GM23338 (cell line): ENCODE measurements at regions not wholly inside any gene's neighbourhood (a gene's known extent, or its start where the extent isn't known, plus 50 kb on each side); places are given as distances from the start of the nearest gene placed in this dataset.
"Not testable (repeated sequence)": the region's sequence is repeated elsewhere in the genome, so short reads cannot be mapped to it uniquely, and the experiment has no call there.

ENCODE experiments used
- ATAC-seq: fragments of 200-7000 bp; cut with Tn5 transposase; 3 replicates; pipeline ENCODE4 v1.9.1; 2020
- DNase-seq: peaks from one replicate; pipeline ENCODE4 v3.0.0-alpha.2; 2015; ENCODE audit warnings: low spot score
- H2AFZ ChIP-seq: fragments of 200-600 bp; sonication (generic); 2 replicates; pipeline ENCODE4 v1.8.0; 2016; ENCODE audit warnings: antibody characterized with exemption, mild to moderate bottlenecking, moderate library complexity
- H3F3A ChIP-seq: fragments of 200-600 bp; sonication (generic); replicated peaks from 2 replicates; pipeline ENCODE4 v1.8.0; 2017; ENCODE audit warnings: antibody characterized with exemption, mixed run types, low read depth
- H3K27ac ChIP-seq: fragments of 200-600 bp; sonication (generic); 2 replicates; pipeline ENCODE4 v1.6.1; 2016; ENCODE audit warnings: low read depth
- H3K27me3 ChIP-seq: fragments of 200-600 bp; sonication (generic); 2 replicates; pipeline ENCODE4 v1.8.0; 2016; ENCODE audit warnings: mild to moderate bottlenecking, mixed run types, moderate library complexity; ENCODE audit not compliant: insufficient read depth
- H3K36me3 ChIP-seq: fragments of 200-600 bp; sonication (generic); 2 replicates; pipeline ENCODE4 v1.8.0; 2016; ENCODE audit warnings: mild to moderate bottlenecking; ENCODE audit not compliant: insufficient read depth
- H3K4me1 ChIP-seq: fragments of 200-600 bp; sonication (generic); 2 replicates; pipeline ENCODE4 v1.8.0; 2016; ENCODE audit warnings: mild to moderate bottlenecking, moderate library complexity; ENCODE audit not compliant: insufficient read depth
- H3K4me2 ChIP-seq: fragments of 200-600 bp; sonication (generic); 2 replicates; pipeline ENCODE4 v1.7.1; 2017; ENCODE audit warnings: mixed run types
- H3K4me3 ChIP-seq: fragments of 200-600 bp; sonication (generic); 2 replicates; pipeline ENCODE4 v1.6.1; 2016; ENCODE audit warnings: mixed run types
- H3K79me2 ChIP-seq: fragments of 200-600 bp; sonication (generic); replicated peaks from 2 replicates; pipeline ENCODE4 v1.8.0; 2017; ENCODE audit warnings: mild to moderate bottlenecking; ENCODE audit not compliant: insufficient read depth
- H3K9me2 ChIP-seq: fragments of 200-600 bp; sonication (generic); 2 replicates; pipeline ENCODE4 v1.8.0; 2017; ENCODE audit not compliant: insufficient read depth
- H4K20me1 ChIP-seq: fragments of 200-600 bp; sonication (generic); replicated peaks from 2 replicates; pipeline ENCODE4 v1.8.0; 2017; ENCODE audit warnings: mild to moderate bottlenecking; ENCODE audit not compliant: insufficient read depth
- H3K27ac Mint-ChIP-seq: 2 replicates; pipeline ENCODE4 v1.8.0; 2020; ENCODE audit warnings: inconsistent platforms, mild to moderate bottlenecking, moderate library complexity, mixed read lengths
- H3K27me3 Mint-ChIP-seq: 3 replicates; pipeline ENCODE4 v1.8.0; 2022; ENCODE audit warnings: low read depth, mild to moderate bottlenecking, moderate library complexity, mixed read lengths, inconsistent platforms; ENCODE audit not compliant: insufficient read depth, poor library complexity
- H3K36me3 Mint-ChIP-seq: 3 replicates; pipeline ENCODE4 v1.8.0; 2021; ENCODE audit warnings: low read depth, mild to moderate bottlenecking, inconsistent platforms, moderate library complexity, mixed read lengths
- H3K4me1 Mint-ChIP-seq: 3 replicates; pipeline ENCODE4 v1.8.0; 2020; ENCODE audit warnings: mild to moderate bottlenecking, inconsistent platforms, mixed read lengths
- H3K4me3 Mint-ChIP-seq: 3 replicates; pipeline ENCODE4 v1.8.0; 2021; ENCODE audit warnings: moderate library complexity, mild to moderate bottlenecking, inconsistent platforms, mixed read lengths
- H3K9me3 Mint-ChIP-seq: 3 replicates; pipeline ENCODE4 v1.8.0; 2020; ENCODE audit warnings: moderate library complexity, mild to moderate bottlenecking, inconsistent platforms, mixed read lengths
- ETS1 ChIP-seq: IDR thresholded peaks from 2 replicates; pipeline ENCODE4 v1.6.1; 2016; ENCODE audit warnings: antibody characterized with exemption
- EZH2 ChIP-seq: fragments of 200-600 bp; sonication (generic); IDR thresholded peaks from one replicate; pipeline ENCODE4 v1.8.0; 2017; ENCODE audit warnings: antibody characterized with exemption, mild to moderate bottlenecking, low read depth; ENCODE audit not compliant: unreplicated experiment
- JUNB ChIP-seq: IDR thresholded peaks from one replicate; pipeline ENCODE4 v1.6.1; 2016; ENCODE audit warnings: antibody characterized with exemption; ENCODE audit not compliant: unreplicated experiment
- NANOG ChIP-seq: IDR thresholded peaks from 2 replicates; pipeline ENCODE4 v1.6.1; 2016; ENCODE audit warnings: antibody characterized with exemption, borderline replicate concordance
- POLR2AphosphoS5 ChIP-seq: IDR thresholded peaks from 2 replicates; pipeline ENCODE4 v1.6.1; 2016; ENCODE audit warnings: antibody characterized with exemption, low read depth
- ZNF114 ChIP-seq: fragments of 250-450 bp; sonication (Bioruptor Pico); IDR thresholded peaks from 2 replicates; pipeline ENCODE4 v1.5.0; 2020; ENCODE audit warnings: mild to moderate bottlenecking, moderate library complexity
- ZNF331 ChIP-seq: fragments of 250-450 bp; sonication (Bioruptor Pico); IDR thresholded peaks from 2 replicates; pipeline ENCODE4 v1.5.0; 2020; ENCODE audit warnings: low read depth, mild to moderate bottlenecking, moderate library complexity
- TF ChIP-seq, protein P1 (sequence below), 2 experiments: fragments of 200-600 bp in 1 of 2; sonication (generic) in 1 of 2; conservative IDR thresholded peaks; 2 replicates each; pipeline versions ENCODE4 v1.5.1 to v1.6.1; 2016 to 2017; ENCODE audit warnings: antibody characterized with exemption in 2 of 2, low read depth in 2 of 2, mild to moderate bottlenecking in 2 of 2, moderate library complexity in 1 of 2
- TF ChIP-seq, protein P2 (sequence below): fragments of 250-450 bp; sonication (Bioruptor Pico); IDR thresholded peaks from 2 replicates; pipeline ENCODE4 v1.5.0; 2020; ENCODE audit warnings: mild to moderate bottlenecking, moderate library complexity

DNA sequence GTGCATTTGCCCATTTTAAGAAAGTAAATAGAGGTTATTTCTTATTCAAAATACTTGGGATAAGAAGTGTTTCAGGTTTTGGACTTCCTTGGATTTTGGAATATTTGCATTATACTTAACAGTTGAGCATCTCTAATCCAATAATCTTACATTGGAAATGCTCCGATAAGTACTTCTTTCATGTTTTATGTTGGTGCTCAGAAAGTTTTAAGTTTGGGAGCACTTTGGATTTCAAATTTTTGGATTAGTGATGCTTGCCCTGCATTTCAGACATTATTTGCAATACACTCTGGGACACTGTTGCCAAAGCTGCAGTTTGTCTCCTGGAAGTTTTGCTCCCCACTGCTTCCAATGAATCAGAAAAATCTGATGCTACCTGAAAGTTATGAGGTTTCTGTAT lies 691.9 kb upstream of the SLITRK6 start:
- DNase-seq (no peak), ATAC-seq (no peak)
- no peak overlapping the region for H3K27ac ChIP-seq
- no peak overlapping the region for H3K4me2 ChIP-seq
- H3K4me3 ChIP-seq, result no peak overlapping the region
- no peak overlapping the region for H3K4me3 Mint-ChIP-seq
- no peaks in the 10 kb centered on the region for H3K9me2 ChIP-seq
- no peaks in the 10 kb centered on the region for H3F3A ChIP-seq
- no peaks in the 10 kb centered on the region for H3K79me2 ChIP-seq
- no peak overlapping the region for H2AFZ ChIP-seq
- H3K27ac Mint-ChIP-seq, result no peak overlapping the region
- H3K4me1 ChIP-seq, result no peaks in the 10 kb centered on the region
- no peaks in the 10 kb centered on the region for H3K4me1 Mint-ChIP-seq
- H3K27me3 ChIP-seq, result no peaks in the 10 kb centered on the region
- H3K36me3 Mint-ChIP-seq, result no peaks in the 10 kb centered on the region
- H4K20me1 ChIP-seq, result no peaks in the 10 kb centered on the region
- TF ChIP-seq ETS1 (no peak), ZNF114 (CRISPR knock-in tag) (no peak), ZNF331 (CRISPR knock-in tag) (no peak), JUNB (no peak), NANOG (no peak), EZH2 (no peak), POLR2AphosphoS5 (no peak)
- TF ChIP-seq, protein P1, sequence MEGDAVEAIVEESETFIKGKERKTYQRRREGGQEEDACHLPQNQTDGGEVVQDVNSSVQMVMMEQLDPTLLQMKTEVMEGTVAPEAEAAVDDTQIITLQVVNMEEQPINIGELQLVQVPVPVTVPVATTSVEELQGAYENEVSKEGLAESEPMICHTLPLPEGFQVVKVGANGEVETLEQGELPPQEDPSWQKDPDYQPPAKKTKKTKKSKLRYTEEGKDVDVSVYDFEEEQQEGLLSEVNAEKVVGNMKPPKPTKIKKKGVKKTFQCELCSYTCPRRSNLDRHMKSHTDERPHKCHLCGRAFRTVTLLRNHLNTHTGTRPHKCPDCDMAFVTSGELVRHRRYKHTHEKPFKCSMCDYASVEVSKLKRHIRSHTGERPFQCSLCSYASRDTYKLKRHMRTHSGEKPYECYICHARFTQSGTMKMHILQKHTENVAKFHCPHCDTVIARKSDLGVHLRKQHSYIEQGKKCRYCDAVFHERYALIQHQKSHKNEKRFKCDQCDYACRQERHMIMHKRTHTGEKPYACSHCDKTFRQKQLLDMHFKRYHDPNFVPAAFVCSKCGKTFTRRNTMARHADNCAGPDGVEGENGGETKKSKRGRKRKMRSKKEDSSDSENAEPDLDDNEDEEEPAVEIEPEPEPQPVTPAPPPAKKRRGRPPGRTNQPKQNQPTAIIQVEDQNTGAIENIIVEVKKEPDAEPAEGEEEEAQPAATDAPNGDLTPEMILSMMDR (conservative IDR thresholded peaks at IDR 0.05; ENCODE audit: low read depth in 2 of 2), result no peak
- TF ChIP-seq, protein P2, sequence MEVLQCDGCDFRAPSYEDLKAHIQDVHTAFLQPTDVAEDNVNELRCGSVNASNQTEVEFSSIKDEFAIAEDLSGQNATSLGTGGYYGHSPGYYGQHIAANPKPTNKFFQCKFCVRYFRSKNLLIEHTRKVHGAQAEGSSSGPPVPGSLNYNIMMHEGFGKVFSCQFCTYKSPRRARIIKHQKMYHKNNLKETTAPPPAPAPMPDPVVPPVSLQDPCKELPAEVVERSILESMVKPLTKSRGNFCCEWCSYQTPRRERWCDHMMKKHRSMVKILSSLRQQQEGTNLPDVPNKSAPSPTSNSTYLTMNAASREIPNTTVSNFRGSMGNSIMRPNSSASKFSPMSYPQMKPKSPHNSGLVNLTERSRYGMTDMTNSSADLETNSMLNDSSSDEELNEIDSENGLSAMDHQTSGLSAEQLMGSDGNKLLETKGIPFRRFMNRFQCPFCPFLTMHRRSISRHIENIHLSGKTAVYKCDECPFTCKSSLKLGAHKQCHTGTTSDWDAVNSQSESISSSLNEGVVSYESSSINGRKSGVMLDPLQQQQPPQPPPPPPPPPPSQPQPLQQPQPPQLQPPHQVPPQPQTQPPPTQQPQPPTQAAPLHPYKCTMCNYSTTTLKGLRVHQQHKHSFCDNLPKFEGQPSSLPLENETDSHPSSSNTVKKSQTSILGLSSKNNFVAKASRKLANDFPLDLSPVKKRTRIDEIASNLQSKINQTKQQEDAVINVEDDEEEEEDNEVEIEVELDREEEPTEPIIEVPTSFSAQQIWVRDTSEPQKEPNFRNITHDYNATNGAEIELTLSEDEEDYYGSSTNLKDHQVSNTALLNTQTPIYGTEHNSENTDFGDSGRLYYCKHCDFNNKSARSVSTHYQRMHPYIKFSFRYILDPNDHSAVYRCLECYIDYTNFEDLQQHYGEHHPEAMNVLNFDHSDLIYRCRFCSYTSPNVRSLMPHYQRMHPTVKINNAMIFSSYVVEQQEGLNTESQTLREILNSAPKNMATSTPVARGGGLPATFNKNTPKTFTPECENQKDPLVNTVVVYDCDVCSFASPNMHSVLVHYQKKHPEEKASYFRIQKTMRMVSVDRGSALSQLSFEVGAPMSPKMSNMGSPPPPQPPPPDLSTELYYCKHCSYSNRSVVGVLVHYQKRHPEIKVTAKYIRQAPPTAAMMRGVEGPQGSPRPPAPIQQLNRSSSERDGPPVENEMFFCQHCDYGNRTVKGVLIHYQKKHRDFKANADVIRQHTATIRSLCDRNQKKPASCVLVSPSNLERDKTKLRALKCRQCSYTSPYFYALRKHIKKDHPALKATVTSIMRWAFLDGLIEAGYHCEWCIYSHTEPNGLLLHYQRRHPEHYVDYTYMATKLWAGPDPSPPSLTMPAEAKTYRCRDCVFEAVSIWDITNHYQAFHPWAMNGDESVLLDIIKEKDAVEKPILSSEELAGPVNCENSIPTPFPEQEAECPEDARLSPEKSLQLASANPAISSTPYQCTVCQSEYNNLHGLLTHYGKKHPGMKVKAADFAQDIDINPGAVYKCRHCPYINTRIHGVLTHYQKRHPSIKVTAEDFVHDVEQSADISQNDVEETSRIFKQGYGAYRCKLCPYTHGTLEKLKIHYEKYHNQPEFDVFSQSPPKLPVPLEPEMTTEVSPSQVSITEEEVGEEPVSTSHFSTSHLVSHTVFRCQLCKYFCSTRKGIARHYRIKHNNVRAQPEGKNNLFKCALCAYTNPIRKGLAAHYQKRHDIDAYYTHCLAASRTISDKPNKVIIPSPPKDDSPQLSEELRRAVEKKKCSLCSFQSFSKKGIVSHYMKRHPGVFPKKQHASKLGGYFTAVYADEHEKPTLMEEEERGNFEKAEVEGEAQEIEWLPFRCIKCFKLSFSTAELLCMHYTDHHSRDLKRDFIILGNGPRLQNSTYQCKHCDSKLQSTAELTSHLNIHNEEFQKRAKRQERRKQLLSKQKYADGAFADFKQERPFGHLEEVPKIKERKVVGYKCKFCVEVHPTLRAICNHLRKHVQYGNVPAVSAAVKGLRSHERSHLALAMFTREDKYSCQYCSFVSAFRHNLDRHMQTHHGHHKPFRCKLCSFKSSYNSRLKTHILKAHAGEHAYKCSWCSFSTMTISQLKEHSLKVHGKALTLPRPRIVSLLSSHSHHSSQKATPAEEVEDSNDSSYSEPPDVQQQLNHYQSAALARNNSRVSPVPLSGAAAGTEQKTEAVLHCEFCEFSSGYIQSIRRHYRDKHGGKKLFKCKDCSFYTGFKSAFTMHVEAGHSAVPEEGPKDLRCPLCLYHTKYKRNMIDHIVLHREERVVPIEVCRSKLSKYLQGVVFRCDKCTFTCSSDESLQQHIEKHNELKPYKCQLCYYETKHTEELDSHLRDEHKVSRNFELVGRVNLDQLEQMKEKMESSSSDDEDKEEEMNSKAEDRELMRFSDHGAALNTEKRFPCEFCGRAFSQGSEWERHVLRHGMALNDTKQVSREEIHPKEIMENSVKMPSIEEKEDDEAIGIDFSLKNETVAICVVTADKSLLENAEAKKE (CRISPR knock-in tag), result no peak
- no peaks in the 10 kb centered on the region for H3K27me3 Mint-ChIP-seq
- H3K36me3 ChIP-seq, result no peaks in the 10 kb centered on the region
- no peaks in the 10 kb centered on the region for H3K9me3 Mint-ChIP-seq

- not testable (repeated sequence) for H4K20me1 ChIP-seq, H3K9me3 Mint-ChIP-seq, H3F3A ChIP-seq, DNase-seq, H3K27ac Mint-ChIP-seq, H3K27me3 ChIP-seq, H3K4me1 ChIP-seq, ATAC-seq, H3K36me3 Mint-ChIP-seq, H3K4me2 ChIP-seq, H3K79me2 ChIP-seq, H3K27ac ChIP-seq, H3K4me3 Mint-ChIP-seq, H3K27me3 Mint-ChIP-seq, H3K36me3 ChIP-seq, H3K4me3 ChIP-seq, H3K4me1 Mint-ChIP-seq, H3K9me2 ChIP-seq
- H2AFZ ChIP-seq, result peak overlapping the region; percentile 76; the same call in 1 of the 2 replicates
Measured at GRCh38 chr13:86501931-86502330, 702.7 kb upstream of the SLITRK6 start.
